ENCODE measurements at regions not wholly inside any gene's neighbourhood (a gene's known extent, or its start where the extent isn't known, plus 50 kb on each side); places are given as distances from the start of the nearest gene placed in this dataset.

DNA sequence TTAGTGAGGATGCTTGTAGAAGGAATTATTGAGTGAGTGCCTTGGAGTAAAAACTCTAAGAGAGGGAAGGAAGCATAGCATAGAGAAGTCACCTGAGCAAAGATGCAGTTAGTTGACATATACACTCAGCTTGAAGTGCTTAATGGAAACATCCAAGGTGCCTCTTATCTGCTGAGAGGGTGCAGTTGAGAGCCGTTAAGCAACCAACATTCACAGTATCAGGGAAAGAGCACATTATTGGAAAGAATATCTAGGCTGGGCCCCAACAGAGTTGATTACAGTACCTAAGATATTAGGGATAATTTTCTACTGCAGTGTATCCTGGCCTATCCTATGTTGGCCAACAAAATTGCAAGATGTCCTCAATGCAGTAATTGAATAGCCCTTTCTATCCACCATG, 302.0 kb downstream of the ETV1 start:
- DNase-seq (ENCODE audit: low read depth in 1 of 2, low spot score in 1 of 2): no peak
- Histone ChIP-seq H3K4me3 (replicated peaks; ENCODE audit: insufficient read depth, low read length) (no peak overlapping the region), H3K27ac (replicated peaks) (no peak overlapping the region), H3K27me3 (ENCODE audit: insufficient read depth, poor library complexity, severe bottlenecking) (no peaks in the 10 kb centered on the region)
- TF ChIP-seq REST (IDR thresholded peaks at IDR 0.05; ENCODE audit: insufficient replicate concordance, low read depth) (no peak), POLR2AphosphoS5 (IDR thresholded peaks at IDR 0.05; ENCODE audit: low read depth) (no peak), SPI1 (IDR thresholded peaks at IDR 0.05; ENCODE audit: borderline replicate concordance, low read depth) (no peak), GABPA (IDR thresholded peaks at IDR 0.05; ENCODE audit: low read depth) (no peak), CTCF (IDR thresholded peaks at IDR 0.05; ENCODE audit: insufficient read depth, low read length) (no peak)

DNA sequence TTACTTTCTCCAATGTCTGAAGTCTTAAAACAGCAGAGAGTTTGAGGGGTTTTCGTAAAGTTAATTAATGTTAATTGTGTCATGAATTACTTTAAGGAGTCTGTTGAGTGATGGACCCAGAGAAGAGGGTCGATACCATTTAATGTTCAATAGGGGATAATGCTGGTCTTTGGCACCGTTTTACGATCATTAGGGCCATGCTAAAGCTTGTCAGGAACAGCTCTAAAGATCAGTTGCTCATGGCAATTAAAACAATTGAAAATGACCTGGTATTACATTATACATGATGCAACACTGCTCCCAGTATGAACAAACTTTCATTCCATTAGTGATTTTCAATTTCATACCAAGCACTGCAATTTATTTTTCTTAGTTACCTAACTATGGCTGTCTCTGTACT, 296.9 kb downstream of the ETV1 start:
- no peak for DNase-seq (ENCODE audit: low read depth in 1 of 2, low spot score in 1 of 2)
- H3K27me3 ChIP-seq (ENCODE audit: insufficient read depth, poor library complexity, severe bottlenecking): no peaks in the 10 kb centered on the region
- no peak for TF ChIP-seq CTCF (IDR thresholded peaks at IDR 0.05; ENCODE audit: insufficient read depth, low read length)
- no peak overlapping the region for H3K4me3 ChIP-seq (replicated peaks; ENCODE audit: insufficient read depth, low read length)
- H3K27ac ChIP-seq (replicated peaks): no peak overlapping the region

DNA sequence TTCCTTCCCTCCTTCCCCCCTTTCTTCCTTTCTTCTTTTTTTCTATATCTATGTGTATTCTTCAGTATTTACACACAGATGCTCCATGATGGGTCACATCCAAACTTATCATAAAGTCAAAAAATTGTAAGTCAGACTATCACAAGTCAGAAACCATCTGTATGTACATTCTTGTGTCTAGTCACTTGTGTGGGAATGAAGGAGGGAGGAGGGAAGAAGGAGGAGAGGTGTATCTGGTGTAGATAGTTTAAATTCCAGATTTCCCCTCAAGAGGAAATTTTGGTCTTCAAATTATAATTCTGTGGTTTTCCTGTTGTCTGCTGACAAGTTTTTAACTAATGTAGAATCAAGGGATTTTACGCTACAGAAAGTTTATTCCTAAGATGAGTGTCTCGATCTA, 287.2 kb downstream of the ETV1 start:
- Histone ChIP-seq H3K27ac (replicated peaks) (no peak overlapping the region), H3K4me3 (replicated peaks; ENCODE audit: insufficient read depth, low read length) (no peak overlapping the region), H3K27me3 (ENCODE audit: insufficient read depth, poor library complexity, severe bottlenecking) (no peaks in the 10 kb centered on the region)
- DNase-seq (ENCODE audit: low read depth in 1 of 2, low spot score in 1 of 2): no peak
- no peak for TF ChIP-seq SPI1 (IDR thresholded peaks at IDR 0.05; ENCODE audit: borderline replicate concordance, low read depth)
- no peak for TF ChIP-seq REST (IDR thresholded peaks at IDR 0.05; ENCODE audit: insufficient replicate concordance, low read depth)
- TF ChIP-seq GABPA (IDR thresholded peaks at IDR 0.05; ENCODE audit: low read depth): no peak
- no peak for TF ChIP-seq CTCF (IDR thresholded peaks at IDR 0.05; ENCODE audit: insufficient read depth, low read length)
- no peak for TF ChIP-seq POLR2AphosphoS5 (IDR thresholded peaks at IDR 0.05; ENCODE audit: low read depth)

GRCh38 chr7:13708670-13709069, 280.8 kb downstream of the ETV1 start:
- TF ChIP-seq POLR2AphosphoS5 (IDR thresholded peaks at IDR 0.05; ENCODE audit: low read depth): no peak
- no peak for TF ChIP-seq CTCF (IDR thresholded peaks at IDR 0.05; ENCODE audit: insufficient read depth, low read length)
- no peak overlapping the region for H3K4me3 ChIP-seq (replicated peaks; ENCODE audit: insufficient read depth, low read length)
- no peak for DNase-seq (ENCODE audit: low read depth in 1 of 2, low spot score in 1 of 2)
- no peaks in the 10 kb centered on the region for H3K27me3 ChIP-seq (ENCODE audit: insufficient read depth, poor library complexity, severe bottlenecking)
- H3K27ac ChIP-seq (replicated peaks): no peak overlapping the region
